IMR-90 (cell line): ENCODE measurements at regions not wholly inside any gene's neighbourhood (a gene's known extent, or its start where the extent isn't known, plus 50 kb on each side); places are given as distances from the start of the nearest gene placed in this dataset.

Source experiments
- ATAC-seq: fragments of 200-7000 bp; cut with Tn5 transposase; 2 replicates; pipeline ENCODE4 v1.9.1; 2020; ENCODE audit warnings: low read depth, mild to moderate bottlenecking, moderate library complexity
- BruUV-seq: library from RNA; stranded (reverse); fragments of 400-500 nt; replicated peaks from 2 replicates; lab custom pipeline; 2021; lab: Mats Ljungman, UMichigan
- CTCF ChIA-PET: fragments of 300-600 bp; formaldehyde crosslinking; extraction: SDS; loops from one replicate; lab custom pipeline; 2021; ENCODE audit warnings: antibody characterized with exemption; lab: Yijun Ruan, JAX
- POLR2A ChIA-PET: fragments of 300-600 bp; sonication (Branson Sonifier 250); formaldehyde crosslinking; loops from one replicate; lab custom pipeline; 2022; ENCODE audit warnings: antibody characterized with exemption; ENCODE audit not compliant: unreplicated experiment; lab: Charles Lee
- DNase-seq: peaks from one replicate; pipeline ENCODE4 v3.0.0; 2013
- H2AFZ ChIP-seq: replicated peaks from 2 replicates; pipeline ENCODE3; 2013; ENCODE audit warnings: low read length, mild to moderate bottlenecking; ENCODE audit not compliant: poor library complexity
- H2AK5ac ChIP-seq: 2 replicates; pipeline ENCODE4 v1.6.1; 2013; ENCODE audit warnings: low read depth, low read length, inconsistent platforms
- H2AK9ac ChIP-seq: replicated peaks from 2 replicates; pipeline ENCODE3; 2013; ENCODE audit warnings: mild to moderate bottlenecking, low read depth, low read length, moderate library complexity; ENCODE audit not compliant: poor library complexity
- H2BK120ac ChIP-seq: 2 replicates; pipeline ENCODE4 v1.6.1; 2013; ENCODE audit warnings: low read depth, low read length, inconsistent platforms
- H2BK15ac ChIP-seq: 3 replicates; pipeline ENCODE4 v1.6.1; 2013; ENCODE audit warnings: low read depth, low read length, inconsistent platforms
- H2BK20ac ChIP-seq: 2 replicates; pipeline ENCODE4 v1.6.1; 2013; ENCODE audit warnings: low read depth, mild to moderate bottlenecking, inconsistent platforms, low read length, moderate library complexity
- H2BK5ac ChIP-seq: 2 replicates; pipeline ENCODE4 v1.6.1; 2013; ENCODE audit warnings: mild to moderate bottlenecking, low read depth, low read length, inconsistent platforms; ENCODE audit not compliant: poor library complexity, severe bottlenecking
- H3K14ac ChIP-seq: replicated peaks from 2 replicates; pipeline ENCODE4 v1.6.1; 2013; ENCODE audit warnings: low read depth, low read length, inconsistent platforms
- H3K18ac ChIP-seq: 2 replicates; pipeline ENCODE4 v1.6.1; 2013; ENCODE audit warnings: low read depth, low read length, control low read depth
- H3K23ac ChIP-seq: 2 replicates; pipeline ENCODE4 v1.6.1; 2013; ENCODE audit warnings: low read depth, low read length, inconsistent platforms
- H3K27ac ChIP-seq: 2 replicates; pipeline ENCODE4 v1.5.1; 2013; ENCODE audit warnings: mild to moderate bottlenecking, control low read depth, low read length; ENCODE audit not compliant: insufficient read depth
- H3K27me3 ChIP-seq: 2 replicates; pipeline ENCODE4 v1.6.1; 2013; ENCODE audit warnings: low read length; ENCODE audit not compliant: control insufficient read depth, insufficient read depth
- H3K36me3 ChIP-seq: 2 replicates; pipeline ENCODE4 v1.6.1; 2013; ENCODE audit warnings: low read length, mixed read lengths; ENCODE audit not compliant: control insufficient read depth, insufficient read depth
- H3K4ac ChIP-seq: 2 replicates; pipeline ENCODE4 v1.6.1; 2013; ENCODE audit warnings: low read depth, low read length, inconsistent platforms
- H3K4me1 ChIP-seq: 2 replicates; pipeline ENCODE4 v1.6.1; 2013; ENCODE audit warnings: low read length, mixed read lengths; ENCODE audit not compliant: control insufficient read depth, insufficient read depth
- H3K4me2 ChIP-seq: 2 replicates; pipeline ENCODE4 v1.6.1; 2013; ENCODE audit warnings: low read depth, mild to moderate bottlenecking, control low read depth, low read length, moderate library complexity
- H3K4me3 ChIP-seq: 2 replicates; pipeline ENCODE4 v1.5.1; 2013; ENCODE audit warnings: low read depth, mild to moderate bottlenecking, control low read depth, low read length, moderate library complexity; ENCODE audit not compliant: insufficient read depth
- H3K56ac ChIP-seq: 2 replicates; pipeline ENCODE4 v1.6.1; 2013; ENCODE audit warnings: low read length, inconsistent platforms; ENCODE audit not compliant: insufficient read depth; ENCODE audit errors: extremely low read depth
- H3K79me1 ChIP-seq, 2 experiments: 2 replicates each; pipeline ENCODE4 v1.6.1; 2013; ENCODE audit warnings: low read length in 2 of 2, inconsistent platforms in 1 of 2, low read depth in 1 of 2
- H3K9ac ChIP-seq: 2 replicates; pipeline ENCODE4 v1.6.1; 2013; ENCODE audit warnings: low read depth, low read length, control low read depth
- H3K9me1 ChIP-seq: 2 replicates; pipeline ENCODE4 v1.6.1; 2013; ENCODE audit warnings: low read length, inconsistent platforms; ENCODE audit not compliant: insufficient read depth
- H3K9me3 ChIP-seq: 2 replicates; pipeline ENCODE4 v1.6.1; 2013; ENCODE audit warnings: low read length; ENCODE audit not compliant: control insufficient read depth, insufficient read depth
- H4K20me1 ChIP-seq: 2 replicates; pipeline ENCODE4 v1.6.1; 2013; ENCODE audit warnings: low read length, inconsistent platforms; ENCODE audit not compliant: insufficient read depth
- H4K5ac ChIP-seq: 2 replicates; pipeline ENCODE4 v1.6.1; 2013; ENCODE audit warnings: mild to moderate bottlenecking, low read depth, low read length, control low read depth
- H4K8ac ChIP-seq, 2 experiments: 2 replicates each; pipeline ENCODE4 v1.6.1; 2013; ENCODE audit warnings: low read depth in 2 of 2, low read length in 2 of 2, control low read depth in 1 of 2, inconsistent platforms in 1 of 2
- H4K91ac ChIP-seq: 2 replicates; pipeline ENCODE4 v1.6.1; 2013; ENCODE audit warnings: low read depth, low read length, inconsistent platforms; ENCODE audit not compliant: insufficient read depth
- BHLHE40 ChIP-seq: fragments of 150-350 bp; IDR thresholded peaks from 2 replicates; pipeline ENCODE4 v1.6.1; 2016; ENCODE audit warnings: mild to moderate bottlenecking, low read depth, low read length
- CEBPB ChIP-seq: IDR thresholded peaks from 2 replicates; pipeline ENCODE4 v1.6.1; 2012; ENCODE audit warnings: low read depth, low read length, improper control_type of control experiment
- CHD1 ChIP-seq: IDR thresholded peaks from 2 replicates; pipeline ENCODE4 v1.6.1; 2012; ENCODE audit warnings: low read depth, low read length, improper control_type of control experiment
- FOS ChIP-seq: fragments of 150-350 bp; IDR thresholded peaks from 2 replicates; pipeline ENCODE4 v1.6.1; 2016; ENCODE audit warnings: low read depth, low read length
- MAFK ChIP-seq: IDR thresholded peaks from 2 replicates; pipeline ENCODE4 v1.6.1; 2012; ENCODE audit warnings: low read depth, low read length, improper control_type of control experiment
- MAZ ChIP-seq: IDR thresholded peaks from 2 replicates; pipeline ENCODE4 v1.6.1; 2012; ENCODE audit warnings: low read depth, mild to moderate bottlenecking, low read length, improper control_type of control experiment, moderate library complexity, borderline replicate concordance
- MXI1 ChIP-seq: IDR thresholded peaks from 2 replicates; pipeline ENCODE4 v1.6.1; 2012; ENCODE audit warnings: low read depth, mild to moderate bottlenecking, low read length, moderate library complexity, borderline replicate concordance
- NFE2L2 ChIP-seq: fragments of 150-350 bp; IDR thresholded peaks from 2 replicates; pipeline ENCODE4 v1.6.1; 2016; ENCODE audit warnings: low read depth, mild to moderate bottlenecking, low read length
- POLR2A ChIP-seq: IDR thresholded peaks from 2 replicates; pipeline ENCODE4 v1.6.1; 2012; ENCODE audit warnings: mild to moderate bottlenecking, low read depth, low read length
- RAD21 ChIP-seq: IDR thresholded peaks from 2 replicates; pipeline ENCODE4 v1.6.1; 2012; ENCODE audit warnings: low read length, improper control_type of control experiment
- RCOR1 ChIP-seq: IDR thresholded peaks from 2 replicates; pipeline ENCODE4 v1.6.1; 2012; ENCODE audit warnings: mild to moderate bottlenecking, low read length, improper control_type of control experiment; ENCODE audit not compliant: insufficient replicate concordance
- RFX5 ChIP-seq: IDR thresholded peaks from 2 replicates; pipeline ENCODE4 v1.8.0; 2012; ENCODE audit warnings: low read depth, mild to moderate bottlenecking, low read length, moderate library complexity
- SMC3 ChIP-seq: fragments of 150-350 bp; IDR thresholded peaks from 2 replicates; pipeline ENCODE4 v1.6.1; 2016; ENCODE audit warnings: low read depth, mild to moderate bottlenecking, antibody characterized with exemption, low read length, moderate library complexity
- USF2 ChIP-seq: fragments of 150-350 bp; IDR thresholded peaks from 2 replicates; pipeline ENCODE4 v1.6.1; 2017; ENCODE audit warnings: mild to moderate bottlenecking, antibody characterized with exemption, low read length, low read depth
- whole genome bisulfite sequencing, 2 experiments: methylation state at CpG; one replicate each; pipeline versions ENCODE4 v1.1.5 to v1.1.7; 2013; ENCODE audit warnings: missing lambda C conversion rate in 2 of 2; ENCODE audit not compliant: insufficient read length in 1 of 2; ENCODE audit errors: extremely low coverage in 2 of 2; 5-methylcytosine and 5-hydroxymethylcytosine counted together
- dilution Hi-C: fragments of 300-500 bp; cut with HindIII; formaldehyde crosslinking; loops from one replicate; pipeline ENCODE4 v1.14.3; 2018; ENCODE audit warnings: low sequenced_read_pairs; ENCODE audit not compliant: unreplicated experiment
- in situ Hi-C: fragments of 300-500 bp; cut with MboI; formaldehyde crosslinking; loops from 3 replicates; pipeline ENCODE4 v1.14.3; 2019; ENCODE audit warnings: low sequenced_read_pairs, inconsistent platforms, mixed read lengths
- intact Hi-C: fragments of 100-400 bp; cut with micrococcal nuclease; formaldehyde crosslinking; loops from 2 replicates; pipeline ENCODE4 v1.10.0; 2022
- TF ChIP-seq, protein P1 (sequence below): fragments of 150-350 bp; IDR thresholded peaks from 2 replicates; pipeline ENCODE4 v1.6.1; 2016; ENCODE audit warnings: low read depth, mild to moderate bottlenecking, low read length, moderate library complexity, borderline replicate concordance

DNA sequence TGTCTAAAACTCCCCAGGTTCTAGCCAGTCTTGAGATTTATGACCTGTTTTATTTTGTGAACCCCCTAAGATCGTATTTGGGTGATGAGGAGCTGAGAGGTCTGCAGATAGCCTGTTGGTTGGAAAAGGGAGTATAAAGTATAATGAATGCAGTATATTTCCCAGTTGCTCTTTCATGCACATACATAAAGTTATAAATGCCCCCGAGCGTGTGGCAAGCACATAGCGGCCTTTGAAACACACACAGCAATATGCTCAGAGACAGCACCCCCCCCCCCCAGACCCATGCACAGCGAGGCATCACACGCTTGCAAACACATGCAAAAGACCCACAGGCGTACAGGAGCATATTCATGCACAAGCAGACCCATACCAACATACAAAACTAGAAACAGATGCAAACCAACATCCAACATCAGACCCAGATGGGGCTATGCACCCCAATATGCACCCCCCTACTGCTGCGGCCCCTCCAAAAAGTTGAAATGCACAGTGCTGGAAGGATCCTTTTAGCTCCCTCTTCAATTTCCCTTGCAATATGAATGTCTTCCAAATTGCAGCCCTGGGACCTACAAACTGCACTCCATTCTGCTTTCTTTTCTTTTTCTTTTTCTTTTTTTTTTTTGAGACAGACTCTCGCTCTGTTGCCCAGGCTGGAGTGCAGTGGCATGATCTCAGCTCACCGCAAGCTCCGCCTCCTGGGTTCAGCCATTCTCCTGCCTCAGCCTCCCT, 82.2 kb upstream of the TBX3 start (continued):
- TF ChIP-seq POLR2A, result no peak

DNA sequence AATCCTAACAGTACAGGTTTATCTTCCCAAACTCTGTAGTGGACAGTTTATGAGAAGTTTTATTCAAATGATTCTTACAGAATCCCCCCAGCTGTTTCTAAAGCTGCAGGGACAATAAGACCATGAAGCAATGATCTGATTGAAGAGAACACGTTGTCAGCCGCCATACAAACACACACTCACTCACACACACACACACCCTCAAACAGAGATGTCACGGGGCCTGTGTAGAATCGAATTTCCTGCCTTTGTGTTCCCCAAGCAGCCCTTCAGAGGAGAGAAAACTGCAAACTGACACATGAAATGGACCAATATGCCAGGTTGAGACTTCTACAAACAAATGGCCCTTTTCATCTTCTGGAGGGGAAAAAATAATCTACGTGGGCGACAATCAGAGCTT, 80.5 kb upstream of the TBX3 start:
- dilution Hi-C loops, result no loop called here
- no peak for TF ChIP-seq MAZ
- no peak for TF ChIP-seq MAFK
- no peak for TF ChIP-seq POLR2A
- no peak for TF ChIP-seq RFX5
- no peak for TF ChIP-seq NFE2L2
- TF ChIP-seq SMC3, result no peak
- TF ChIP-seq, protein P1, sequence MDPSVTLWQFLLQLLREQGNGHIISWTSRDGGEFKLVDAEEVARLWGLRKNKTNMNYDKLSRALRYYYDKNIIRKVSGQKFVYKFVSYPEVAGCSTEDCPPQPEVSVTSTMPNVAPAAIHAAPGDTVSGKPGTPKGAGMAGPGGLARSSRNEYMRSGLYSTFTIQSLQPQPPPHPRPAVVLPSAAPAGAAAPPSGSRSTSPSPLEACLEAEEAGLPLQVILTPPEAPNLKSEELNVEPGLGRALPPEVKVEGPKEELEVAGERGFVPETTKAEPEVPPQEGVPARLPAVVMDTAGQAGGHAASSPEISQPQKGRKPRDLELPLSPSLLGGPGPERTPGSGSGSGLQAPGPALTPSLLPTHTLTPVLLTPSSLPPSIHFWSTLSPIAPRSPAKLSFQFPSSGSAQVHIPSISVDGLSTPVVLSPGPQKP, result no peak
- TF ChIP-seq CHD1, result no peak
- TF ChIP-seq RAD21, result no peak
- no peak for TF ChIP-seq RCOR1
- TF ChIP-seq MXI1, result no peak
- TF ChIP-seq BHLHE40, result no peak
- no peak for TF ChIP-seq CEBPB
- TF ChIP-seq USF2, result no peak
- TF ChIP-seq FOS, result no peak

More for the DNA sequence above, 80.5 kb upstream of the TBX3 start:
- peak overlapping the region; percentile 68 to 90 for H4K8ac ChIP-seq
- H3K18ac ChIP-seq, result peak overlapping the region; percentile 42; the same call in 1 of the 2 replicates
- peak overlapping the region; percentile 17 for H2AK5ac ChIP-seq
- POLR2A ChIA-PET, result no interaction called here
- no peaks in the 10 kb centered on the region for H3K36me3 ChIP-seq
- H3K4me1 ChIP-seq, result peaks cover 8% of the 10 kb centered on the region
- H3K4me3 ChIP-seq, result no peak overlapping the region
- intact Hi-C loops, result loop anchor here (10.0 kb wide), 1 partner anchor 140 kb away; no protein-coding TSS in a partner anchor
- peak overlapping the region; percentile 82 for H2AFZ ChIP-seq
- H2AK9ac ChIP-seq, result no peak overlapping the region
- H3K27me3 ChIP-seq, result no peaks in the 10 kb centered on the region
- peaks cover 8% of the 10 kb centered on the region for H3K9me1 ChIP-seq
- no peaks in the 10 kb centered on the region for H4K20me1 ChIP-seq
- H4K5ac ChIP-seq, result peak overlapping the region; percentile 13; the same call in 1 of the 2 replicates
- H3K23ac ChIP-seq, result peak overlapping the region; percentile 63
- peak; percentile 30 for DNase-seq
- peaks cover 0 to 2% of the 10 kb centered on the region in 2 experiments; a peak in 1 of 4 replicates for H3K79me1 ChIP-seq
- in situ Hi-C loops, result loop anchor here (5.0 kb wide), 1 partner anchor 77 kb away; no protein-coding TSS in a partner anchor
- peak overlapping the region; percentile 83 for H2BK20ac ChIP-seq
- peak overlapping the region; percentile 79 for H2BK120ac ChIP-seq
- no peak overlapping the region for H3K4me2 ChIP-seq
- WGBS, 2 experiments, result 10% methylated on average over 2 of the region's 6 CpGs; no CpG with 5 or more reads in 1 of the 2 experiments
- H3K9ac ChIP-seq, result 0 out of 2 replicates have a peak overlapping the region, but pooled peaks have one; percentile 27
- CTCF ChIA-PET, result interaction anchor here (0.6 kb wide), 1 partner anchor 15 kb away, joined by 3 read pairs; no protein-coding TSS in a partner anchor
- H2BK5ac ChIP-seq, result no peak overlapping the region
- peak overlapping the region; percentile 82 for H4K91ac ChIP-seq
- H2BK15ac ChIP-seq, result peak overlapping the region; percentile 94; the same call in 2 of the 3 replicates
- peak overlapping the region; percentile 91 for H3K4ac ChIP-seq
- no peak overlapping the region for H3K56ac ChIP-seq
- peak overlapping the region; percentile 52; the same call in 1 of the 2 replicates for H3K27ac ChIP-seq
- H3K14ac ChIP-seq, result peak overlapping the region; percentile 43
- no peaks in the 10 kb centered on the region for H3K9me3 ChIP-seq
- no peak for ATAC-seq
- no TSS peak for BruUV-seq
